ENCODE measurements at regions not wholly inside any gene's neighbourhood (a gene's known extent, or its start where the extent isn't known, plus 50 kb on each side); places are given as distances from the start of the nearest gene placed in this dataset.

GRCh38 chr18:30860741-30861140 is 181.8 kb downstream of the DSC3 start:
- no peak for TF ChIP-seq CTCF (conservative IDR thresholded peaks at IDR 0.05; ENCODE audit: low read length)
- no peak for TF ChIP-seq EZH2phosphoT487 (IDR thresholded peaks at IDR 0.05; ENCODE audit: borderline replicate concordance)
